GM20000 (cell line): ENCODE measurements at regions not wholly inside any gene's neighbourhood (a gene's known extent, or its start where the extent isn't known, plus 50 kb on each side); places are given as distances from the start of the nearest gene placed in this dataset.

Experiments used
- DNase-seq: peaks from one replicate; pipeline ENCODE4 v3.0.0; 2012; ENCODE audit warnings: low spot score
- CTCF ChIP-seq: IDR thresholded peaks from 2 replicates; pipeline ENCODE4 v1.5.1; 2012; ENCODE audit warnings: mild to moderate bottlenecking, control low read depth; ENCODE audit errors: extremely low read depth, missing control alignments

GRCh38 chr22:27662359-27663301, 138.9 kb downstream of the MN1 start:
- DNase-seq = no peak

DNA sequence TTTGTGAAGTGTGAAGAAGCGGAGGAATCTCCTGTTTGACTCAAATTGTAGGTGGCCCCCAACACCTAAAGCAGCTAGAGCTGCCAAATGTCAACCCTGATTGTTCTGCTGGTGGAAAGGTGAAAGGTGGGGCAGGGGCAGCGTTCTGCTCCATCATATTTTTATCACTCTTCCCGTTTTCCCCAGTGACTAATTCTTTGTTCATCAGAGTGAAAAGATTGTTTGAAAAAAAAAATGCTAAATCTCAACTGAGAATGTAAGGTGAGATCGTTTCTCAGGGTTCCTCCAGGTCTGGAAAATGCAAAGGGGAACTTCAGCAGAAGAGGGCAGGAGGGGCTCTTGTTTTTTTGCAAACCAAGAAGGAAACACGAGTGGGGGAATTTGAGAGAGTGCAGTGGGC, 137.7 kb downstream of the MN1 start:
- TF ChIP-seq CTCF = no peak
- DNase-seq = no peak

More at GRCh38 chr22:27662359-27663301, 138.9 kb downstream of the MN1 start:
- TF ChIP-seq CTCF = no peak

GRCh38 chr22:27666272-27666997, 135.1 kb downstream of the MN1 start:
- TF ChIP-seq CTCF = no peak
- DNase-seq = no peak

DNA sequence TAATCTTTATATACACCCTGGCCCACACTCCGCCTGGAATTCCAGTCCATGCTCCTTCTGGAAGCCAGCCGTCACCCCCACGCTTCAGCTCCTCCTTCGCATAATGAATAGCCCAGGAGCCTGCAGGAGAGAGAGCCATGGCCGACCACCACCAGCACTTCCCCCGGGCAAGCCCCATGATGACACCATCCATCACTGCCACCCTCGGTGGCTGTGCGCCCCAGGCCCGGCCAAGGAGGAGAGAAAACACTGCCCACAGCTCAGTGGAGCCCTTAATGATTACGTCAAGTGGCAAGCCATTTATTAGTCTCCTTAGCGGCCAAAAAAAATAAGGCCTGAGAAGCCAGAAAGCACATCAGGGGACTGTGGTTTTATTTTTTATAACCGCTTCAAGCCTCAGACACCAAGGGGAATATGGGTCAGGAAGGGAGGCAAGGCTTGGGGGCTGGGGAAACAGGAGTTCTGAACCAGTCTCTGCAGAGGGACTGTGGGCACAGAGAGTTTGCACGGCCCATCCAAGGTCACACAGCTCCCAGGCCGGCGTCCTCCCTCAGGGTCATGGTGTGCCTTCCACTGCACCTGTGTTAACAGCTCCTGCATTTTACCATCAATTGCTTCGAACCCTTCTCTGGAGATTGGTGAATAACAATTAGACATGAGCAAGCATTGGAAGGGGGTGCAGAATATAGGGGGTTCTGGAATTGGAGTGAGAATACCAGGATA, 134.3 kb downstream of the MN1 start:
- DNase-seq = no peak
- no peak for TF ChIP-seq CTCF

GRCh38 chr22:27668828-27669797, 132.4 kb downstream of the MN1 start:
- DNase-seq = no peak
- no peak for TF ChIP-seq CTCF

GRCh38 chr22:27669798-27670599, 131.6 kb downstream of the MN1 start:
- TF ChIP-seq CTCF = no peak
- DNase-seq = no peak
